HFFc6 (cell line): ENCODE measurements at regions not wholly inside any gene's neighbourhood (a gene's known extent, or its start where the extent isn't known, plus 50 kb on each side); places are given as distances from the start of the nearest gene placed in this dataset.

ENCODE experiments used
- DNase-seq: peaks from one replicate; pipeline ENCODE4 v3.0.0-alpha.2; 2018
- H3K27ac Mint-ChIP-seq: 2 replicates; pipeline ENCODE4 v1.8.0; 2020; ENCODE audit warnings: mild to moderate bottlenecking, mixed read lengths
- H3K27me3 Mint-ChIP-seq: 2 replicates; pipeline ENCODE4 v1.8.0; 2021; ENCODE audit warnings: mild to moderate bottlenecking, moderate library complexity, mixed read lengths; ENCODE audit not compliant: insufficient read depth
- H3K36me3 Mint-ChIP-seq: 2 replicates; pipeline ENCODE4 v1.8.0; 2021; ENCODE audit warnings: low read depth, mixed read lengths
- H3K4me1 Mint-ChIP-seq: 2 replicates; pipeline ENCODE4 v1.8.0; 2020; ENCODE audit warnings: low read depth, mixed read lengths
- H3K4me3 Mint-ChIP-seq: 2 replicates; pipeline ENCODE4 v1.8.0; 2020; ENCODE audit warnings: mild to moderate bottlenecking, moderate library complexity, mixed read lengths
- H3K9me3 Mint-ChIP-seq: 2 replicates; pipeline ENCODE4 v1.8.0; 2020; ENCODE audit warnings: mild to moderate bottlenecking, mixed read lengths
- CTCF ChIP-seq: fragments of 200-600 bp; sonication (generic); IDR thresholded peaks from 2 replicates; pipeline ENCODE4 v1.5.0; 2021; ENCODE audit warnings: antibody characterized with exemption, mild to moderate bottlenecking

DNA sequence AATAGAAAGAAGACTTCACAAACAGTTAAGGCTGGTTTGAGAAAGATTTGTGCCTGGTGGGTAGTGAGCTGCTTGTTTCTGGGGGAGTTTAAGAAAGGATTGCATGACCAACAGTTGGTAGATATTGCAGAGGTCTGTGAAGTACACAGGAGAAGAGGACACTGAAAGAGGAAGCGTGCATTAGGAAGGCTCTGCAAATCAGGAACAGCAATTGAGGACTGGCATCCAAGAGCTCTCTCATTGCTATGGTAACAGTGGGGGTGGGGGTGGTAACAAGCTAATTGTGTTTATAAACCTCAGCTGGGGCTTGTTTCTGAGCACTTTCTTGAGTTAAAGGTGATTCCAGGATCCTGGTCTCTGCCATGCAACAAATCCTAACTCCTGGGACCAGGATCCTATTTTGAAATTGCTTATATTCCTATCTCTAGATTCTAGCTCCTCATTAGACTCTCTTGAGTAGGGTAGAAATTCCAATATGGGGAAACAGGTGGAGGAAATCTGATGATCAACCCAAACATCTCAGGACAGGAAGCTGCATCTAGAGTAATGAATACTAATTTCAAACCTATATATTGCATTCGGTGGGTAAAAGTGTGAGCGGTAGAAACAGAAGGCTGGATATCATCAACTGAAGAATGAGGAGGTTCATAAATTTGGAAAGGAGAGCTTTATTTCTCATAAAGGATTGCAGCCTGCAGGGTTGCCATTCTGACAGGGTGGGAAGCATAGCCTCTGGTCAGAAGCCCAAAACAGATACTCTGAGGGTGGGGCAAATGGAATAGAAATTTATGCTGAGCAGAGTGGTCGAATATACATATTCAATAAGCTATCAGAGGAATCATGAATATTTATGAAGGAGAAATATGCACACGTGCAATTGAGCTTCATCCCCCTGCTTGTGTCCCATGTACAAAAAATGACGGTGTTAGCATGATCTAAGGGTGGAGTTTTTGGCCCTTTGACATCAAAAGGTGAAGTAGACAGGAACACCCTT, 79.4 kb downstream of the PTTG1 start:
- no peaks in the 10 kb centered on the region for H3K36me3 Mint-ChIP-seq
- H3K27ac Mint-ChIP-seq, result no peak overlapping the region
- DNase-seq, result no peak
- H3K9me3 Mint-ChIP-seq, result no peaks in the 10 kb centered on the region
- no peak overlapping the region for H3K4me3 Mint-ChIP-seq
- peaks cover 6% of the 10 kb centered on the region; the same call in 1 of the 2 replicates for H3K27me3 Mint-ChIP-seq
- TF ChIP-seq CTCF, result no peak
- peaks cover 14% of the 10 kb centered on the region for H3K4me1 Mint-ChIP-seq

GRCh38 chr5:160504906-160505305, 83.3 kb downstream of the PTTG1 start:
- H3K4me1 Mint-ChIP-seq, result peaks cover 35% of the 10 kb centered on the region
- H3K27ac Mint-ChIP-seq, result no peak overlapping the region
- no peaks in the 10 kb centered on the region for H3K36me3 Mint-ChIP-seq
- no peak for DNase-seq
- peaks cover 7% of the 10 kb centered on the region for H3K27me3 Mint-ChIP-seq
- no peak overlapping the region for H3K4me3 Mint-ChIP-seq
- TF ChIP-seq CTCF, result no peak
- H3K9me3 Mint-ChIP-seq, result no peaks in the 10 kb centered on the region

- peak; percentile 66 for DNase-seq
- Mint-ChIP-seq H3K27me3 (peaks cover 3% of the 10 kb centered on the region), H3K36me3 (no peaks in the 10 kb centered on the region), H3K4me3 (peak overlapping the region; percentile 65; the same call in 1 of the 2 replicates), H3K9me3 (no peaks in the 10 kb centered on the region), H3K27ac (peak overlapping the region; percentile 93), H3K4me1 (peaks cover 35% of the 10 kb centered on the region)
- TF ChIP-seq CTCF, result no peak
These were observed 84.7 kb downstream of the PTTG1 start for GRCh38 chr5:160506006-160507004.

DNA sequence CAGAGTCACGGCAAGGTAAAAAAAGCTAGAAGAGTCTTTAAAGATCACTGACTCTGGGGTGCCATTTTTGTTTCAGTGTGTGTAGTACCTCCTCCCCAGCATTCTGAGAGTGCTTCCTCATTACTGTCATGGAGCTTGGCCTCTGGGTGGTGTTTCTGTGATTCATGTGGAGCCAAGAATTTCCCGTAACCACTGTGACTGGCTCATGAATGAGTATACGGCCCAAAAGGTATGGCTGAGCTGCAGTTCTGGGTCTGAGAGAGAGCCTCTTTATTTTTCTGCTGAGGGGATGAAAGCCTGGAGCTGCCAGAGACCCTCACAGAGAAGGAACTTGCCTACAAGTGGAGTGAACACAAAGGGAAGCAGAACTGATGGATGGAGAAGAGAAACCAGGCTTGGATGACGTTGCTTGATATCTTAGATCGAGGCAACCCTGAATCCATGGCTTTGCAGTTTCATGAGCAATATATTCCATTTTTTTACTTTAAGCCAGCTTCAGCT, 85.6 kb downstream of the PTTG1 start:
- TF ChIP-seq CTCF, result no peak
- Mint-ChIP-seq H3K9me3 (no peaks in the 10 kb centered on the region), H3K27ac (peak overlapping the region; percentile 93), H3K36me3 (no peaks in the 10 kb centered on the region), H3K4me1 (peaks cover 35% of the 10 kb centered on the region), H3K4me3 (peak overlapping the region; percentile 65), H3K27me3 (peaks cover 11% of the 10 kb centered on the region)
- peak; percentile 83 for DNase-seq

DNA sequence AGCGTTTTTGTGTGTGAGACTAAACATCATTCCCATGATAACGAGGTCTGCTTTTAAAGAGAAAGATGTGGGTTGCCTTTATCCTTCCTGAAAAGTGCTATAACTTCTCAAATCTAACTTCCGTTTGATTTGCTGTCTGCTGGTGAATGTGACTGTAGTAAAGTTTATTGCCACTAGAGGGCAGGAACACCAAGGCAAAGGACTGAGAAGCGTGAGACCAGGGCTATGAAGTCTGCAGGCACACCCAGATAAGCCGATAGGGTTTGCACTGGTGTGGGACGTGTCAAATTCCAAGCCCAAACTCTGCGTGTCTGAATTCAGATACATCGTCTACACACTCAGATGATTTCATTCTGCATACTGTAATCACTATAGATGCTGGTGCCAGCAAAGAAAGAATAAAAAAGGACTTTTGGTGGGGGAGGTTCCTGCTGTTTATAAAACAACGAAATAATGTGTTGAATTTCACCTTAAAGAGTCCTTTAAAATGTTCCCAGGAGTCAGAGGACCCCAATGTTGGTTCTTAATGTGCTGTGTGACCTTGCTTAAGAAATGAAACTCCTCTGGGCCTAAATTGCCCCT, 87.2 kb downstream of the PTTG1 start:
- TF ChIP-seq CTCF, result peak; percentile 94
- no peak overlapping the region for H3K4me3 Mint-ChIP-seq
- H3K27me3 Mint-ChIP-seq, result peaks cover 15% of the 10 kb centered on the region

More for the DNA sequence above, 87.2 kb downstream of the PTTG1 start:
- H3K9me3 Mint-ChIP-seq, result no peaks in the 10 kb centered on the region
- no peaks in the 10 kb centered on the region for H3K36me3 Mint-ChIP-seq
- DNase-seq, result peak; percentile 83
- peaks cover 35% of the 10 kb centered on the region for H3K4me1 Mint-ChIP-seq
- H3K27ac Mint-ChIP-seq, result peak overlapping the region; percentile 19; the same call in 1 of the 2 replicates
